GM12874 (cell line): ENCODE measurements at regions not wholly inside any gene's neighbourhood (a gene's known extent, or its start where the extent isn't known, plus 50 kb on each side); places are given as distances from the start of the nearest gene placed in this dataset.

ENCODE experiments used
- TF ChIP-seq, protein P1 (sequence below): IDR thresholded peaks from 2 replicates; pipeline ENCODE4 v1.5.1; 2011; ENCODE audit warnings: low read depth, mild to moderate bottlenecking, control low read depth, low read length, moderate library complexity; ENCODE audit not compliant: insufficient read depth

DNA sequence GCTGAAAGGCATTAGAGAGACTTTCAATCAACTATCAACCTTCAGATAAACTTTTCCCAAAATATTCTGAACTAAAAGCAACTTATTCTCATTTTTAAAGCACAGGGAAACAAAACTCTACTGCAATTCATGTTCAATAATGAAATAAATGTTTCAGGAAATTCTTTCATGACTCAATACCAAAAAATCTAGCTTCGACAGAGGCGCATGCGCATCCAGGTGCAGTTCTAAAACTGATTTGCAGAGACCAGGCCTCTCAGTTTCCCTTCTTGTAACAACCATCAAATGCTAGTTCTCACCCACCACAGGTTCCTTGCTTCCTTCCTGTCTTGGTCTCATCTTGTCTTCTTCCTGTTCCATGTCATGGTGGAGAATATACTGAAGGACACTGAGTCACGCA lies 55.3 kb upstream of the NRBF2 start:
- TF ChIP-seq, protein P1, sequence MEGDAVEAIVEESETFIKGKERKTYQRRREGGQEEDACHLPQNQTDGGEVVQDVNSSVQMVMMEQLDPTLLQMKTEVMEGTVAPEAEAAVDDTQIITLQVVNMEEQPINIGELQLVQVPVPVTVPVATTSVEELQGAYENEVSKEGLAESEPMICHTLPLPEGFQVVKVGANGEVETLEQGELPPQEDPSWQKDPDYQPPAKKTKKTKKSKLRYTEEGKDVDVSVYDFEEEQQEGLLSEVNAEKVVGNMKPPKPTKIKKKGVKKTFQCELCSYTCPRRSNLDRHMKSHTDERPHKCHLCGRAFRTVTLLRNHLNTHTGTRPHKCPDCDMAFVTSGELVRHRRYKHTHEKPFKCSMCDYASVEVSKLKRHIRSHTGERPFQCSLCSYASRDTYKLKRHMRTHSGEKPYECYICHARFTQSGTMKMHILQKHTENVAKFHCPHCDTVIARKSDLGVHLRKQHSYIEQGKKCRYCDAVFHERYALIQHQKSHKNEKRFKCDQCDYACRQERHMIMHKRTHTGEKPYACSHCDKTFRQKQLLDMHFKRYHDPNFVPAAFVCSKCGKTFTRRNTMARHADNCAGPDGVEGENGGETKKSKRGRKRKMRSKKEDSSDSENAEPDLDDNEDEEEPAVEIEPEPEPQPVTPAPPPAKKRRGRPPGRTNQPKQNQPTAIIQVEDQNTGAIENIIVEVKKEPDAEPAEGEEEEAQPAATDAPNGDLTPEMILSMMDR = no peak

DNA sequence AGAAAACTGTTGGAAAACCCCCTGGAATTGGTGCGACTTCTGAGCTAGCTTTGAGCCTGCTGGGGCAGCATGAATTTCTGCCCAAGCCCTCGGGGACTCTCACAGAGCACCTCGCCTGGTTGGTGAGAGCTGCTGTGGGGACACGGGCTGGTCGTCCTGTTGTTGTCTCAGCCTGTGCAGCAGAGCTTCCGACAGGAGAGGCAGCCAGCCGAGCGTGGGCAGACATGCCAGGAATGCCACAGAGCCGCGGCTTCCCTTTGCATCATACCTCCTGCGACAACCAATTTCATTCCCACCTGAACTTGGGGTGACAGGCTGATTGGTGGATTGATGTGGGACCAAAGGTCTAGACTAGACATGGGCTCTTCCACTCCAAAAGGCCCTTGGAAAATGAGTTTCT lies 60.2 kb upstream of the NRBF2 start:
- TF ChIP-seq, protein P1 = no peak

DNA sequence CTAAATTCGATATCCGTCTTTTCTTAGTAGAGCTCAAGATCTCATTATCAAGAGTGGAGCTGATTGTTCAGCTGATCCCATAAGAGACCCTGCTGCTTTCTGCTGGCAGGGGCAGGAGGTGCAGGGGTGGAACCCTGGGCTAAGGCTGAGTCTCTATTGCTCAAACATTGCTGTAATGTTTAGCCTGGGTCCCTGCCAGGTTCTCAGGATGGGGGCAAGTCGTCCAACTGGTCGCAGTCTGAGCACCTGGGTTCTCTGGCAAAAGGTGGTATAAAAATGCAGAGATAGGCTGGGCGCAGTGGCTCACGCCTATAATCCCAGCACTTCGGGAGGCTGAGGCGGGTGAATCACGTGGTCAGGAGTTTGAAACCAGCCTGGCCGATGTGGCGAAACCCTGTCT lies 62.0 kb upstream of the NRBF2 start:
- TF ChIP-seq, protein P1 = no peak

DNA sequence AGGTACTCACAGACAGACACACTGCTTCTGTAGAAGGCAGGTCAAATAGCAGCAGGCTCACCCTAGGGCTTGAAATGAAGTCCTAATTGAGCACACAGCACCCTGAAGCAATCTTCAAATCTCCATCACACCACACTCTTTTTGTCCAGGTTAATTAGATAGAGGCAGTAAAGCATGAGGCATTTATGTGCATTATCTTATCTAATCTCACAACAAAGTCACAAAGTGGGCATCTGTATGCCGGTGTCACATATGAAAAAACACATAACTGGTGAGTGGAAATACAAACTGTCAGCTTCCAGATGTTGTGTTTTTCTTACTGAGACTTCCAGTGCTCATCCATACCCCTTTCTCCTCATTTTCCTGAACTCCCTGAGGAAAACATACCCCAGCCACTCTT lies 63.8 kb upstream of the NRBF2 start:
- TF ChIP-seq, protein P1 = no peak

DNA sequence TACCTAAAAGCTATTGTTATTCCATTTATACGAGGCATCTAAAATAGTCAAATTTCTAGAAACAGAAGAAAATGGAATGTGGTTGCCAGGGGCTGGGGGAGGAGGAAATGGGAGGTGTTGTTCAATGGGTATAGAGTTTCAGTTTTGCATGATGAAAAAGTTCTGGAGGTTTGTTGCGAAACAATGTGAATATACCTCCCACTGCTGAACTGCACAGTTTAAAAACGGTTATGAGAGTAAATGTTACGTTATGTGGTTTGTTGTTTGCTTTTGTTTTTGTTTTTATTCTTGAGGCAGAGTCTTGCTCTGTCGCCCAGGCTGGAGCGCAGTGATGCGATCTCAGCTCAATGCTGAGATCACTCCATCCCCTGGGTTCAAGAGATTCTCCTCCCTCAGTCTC lies 64.9 kb upstream of the NRBF2 start:
- TF ChIP-seq, protein P1 = no peak

DNA sequence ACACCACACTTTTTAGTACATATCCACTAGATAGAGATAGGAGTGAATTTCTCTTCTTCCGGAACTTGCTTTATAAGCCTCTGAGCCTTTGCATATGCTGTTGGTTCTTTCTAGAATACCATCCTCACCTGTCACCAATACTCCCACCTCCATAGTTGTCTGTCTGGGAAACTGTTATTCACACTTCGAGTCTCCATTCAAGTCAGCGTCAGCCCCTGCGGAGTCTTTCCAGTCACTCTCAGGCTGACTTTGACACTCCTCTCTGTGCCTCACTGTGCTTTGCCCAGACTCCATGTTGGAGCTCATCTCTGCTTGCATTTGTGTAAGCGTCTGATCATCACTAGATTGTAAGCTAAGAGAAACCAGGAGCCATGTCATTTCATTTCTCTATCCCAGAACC lies 66.5 kb upstream of the NRBF2 start:
- TF ChIP-seq, protein P1 = no peak

DNA sequence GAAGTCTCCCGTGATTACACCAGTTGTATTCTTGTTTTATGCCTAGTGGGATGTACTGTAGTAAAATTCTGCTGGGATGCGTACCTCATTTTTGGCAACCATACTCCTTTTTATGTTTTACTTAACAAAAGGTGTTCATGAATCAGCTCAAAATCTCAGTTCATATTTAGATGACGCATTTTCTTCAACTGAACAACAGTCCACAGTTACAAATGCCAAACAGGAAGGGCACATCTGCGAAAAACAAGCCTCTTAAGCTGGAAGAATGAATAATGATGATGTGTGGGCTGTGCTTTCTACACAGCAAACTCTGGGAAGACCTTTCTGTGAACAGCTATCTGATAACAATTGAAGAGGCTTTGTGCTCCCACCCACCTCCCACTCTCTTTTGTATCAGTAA lies 68.4 kb upstream of the NRBF2 start:
- TF ChIP-seq, protein P1 = no peak

DNA sequence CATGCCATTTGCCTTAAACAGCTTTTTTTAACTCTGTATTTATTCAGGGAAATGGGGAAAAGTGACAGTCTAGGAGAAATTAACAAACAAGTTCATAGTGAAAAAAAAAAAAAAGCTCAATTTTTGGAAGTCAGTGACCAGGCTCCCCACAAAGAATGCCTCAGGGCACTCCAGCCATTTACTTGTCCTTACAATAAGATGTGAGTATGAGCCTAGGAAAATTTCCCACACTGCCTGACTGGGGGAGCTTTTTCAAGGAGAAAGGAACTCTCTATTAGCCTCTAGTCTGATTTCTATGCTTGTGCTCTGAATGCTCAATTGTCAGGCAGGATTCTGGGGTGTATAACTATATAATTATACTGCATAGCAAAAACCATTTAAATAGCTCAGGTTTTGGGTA lies 74.9 kb upstream of the NRBF2 start:
- TF ChIP-seq, protein P1 = no peak
